NCI-H1092 (cell line): ENCODE measurements at regions not wholly inside any gene's neighbourhood (a gene's known extent, or its start where the extent isn't known, plus 50 kb on each side); places are given as distances from the start of the nearest gene placed in this dataset.
"Not testable (repeated sequence)": the region's sequence is repeated elsewhere in the genome, so short reads cannot be mapped to it uniquely, and the experiment has no call there.

Experiments used
- DNase-seq: peaks from one replicate; lab custom pipeline; 2025; lab: John Stamatoyannopoulos, UW

GRCh38 chr1:157368363-157368762, 184.0 kb downstream of the FCRL5 start:
- DNase-seq: no peak

- no peak for DNase-seq
Observed at GRCh38 chr1:157367870-157368269, 184.4 kb downstream of the FCRL5 start.

GRCh38 chr1:157367091-157367739, 185.1 kb downstream of the FCRL5 start:
- no peak for DNase-seq

- DNase-seq: no peak
Observed at GRCh38 chr1:157364612-157365011, 187.7 kb downstream of the FCRL5 start.

GRCh38 chr1:157363660-157364140, 188.6 kb downstream of the FCRL5 start:
- DNase-seq: no peak

DNA sequence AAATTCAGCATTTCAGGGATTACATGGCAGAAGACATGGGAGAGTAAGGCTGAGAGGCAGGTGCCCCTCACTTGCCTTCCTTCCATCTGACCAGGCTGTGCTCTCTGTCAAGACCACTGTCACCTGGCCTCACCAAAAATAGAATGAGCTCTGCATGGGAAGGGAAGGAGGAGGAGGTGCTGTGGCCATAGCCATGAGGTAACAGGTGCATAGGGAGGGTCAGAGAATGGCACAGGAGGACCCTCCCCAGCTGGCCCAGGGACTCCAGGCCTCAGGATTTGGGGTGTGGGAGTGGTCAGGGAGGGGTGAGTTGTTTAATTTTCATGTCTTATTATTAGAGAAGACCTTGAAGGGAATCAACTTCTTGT, 192.3 kb downstream of the FCRL5 start:
- no peak for DNase-seq

DNA sequence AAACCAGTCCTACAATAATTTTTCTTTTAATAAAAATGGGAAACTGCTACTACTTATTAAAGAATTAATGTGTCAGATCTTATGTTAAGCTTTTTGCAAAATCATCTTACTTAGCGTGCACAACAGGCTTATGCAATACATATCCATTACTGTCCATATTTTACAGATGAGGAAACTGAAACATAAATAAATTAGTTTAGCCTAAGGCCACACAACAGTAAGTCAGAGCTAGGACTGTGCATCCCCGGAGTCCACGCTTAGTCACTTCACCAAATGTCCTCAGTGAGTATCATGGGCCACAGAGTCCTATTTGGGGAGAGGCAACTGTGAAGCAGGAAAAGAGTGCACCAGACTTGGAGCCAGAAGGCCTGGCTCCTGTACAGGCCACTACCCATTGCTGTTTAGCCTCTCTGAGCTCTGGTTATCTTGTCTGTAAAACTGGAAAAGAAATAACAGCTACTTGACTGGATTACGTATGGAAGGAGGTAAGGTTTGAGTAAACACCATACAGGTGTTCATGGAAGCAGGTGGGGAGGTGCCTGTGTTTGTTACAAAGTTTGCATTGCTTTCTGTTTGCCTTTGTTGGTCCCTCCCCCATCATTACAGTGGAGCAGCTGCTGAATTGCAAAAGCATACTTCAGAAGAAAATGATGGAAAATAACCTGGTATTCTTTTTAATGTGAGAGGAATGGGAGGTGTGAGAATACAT, 192.8 kb downstream of the FCRL5 start:
- DNase-seq: peak; percentile 21

DNA sequence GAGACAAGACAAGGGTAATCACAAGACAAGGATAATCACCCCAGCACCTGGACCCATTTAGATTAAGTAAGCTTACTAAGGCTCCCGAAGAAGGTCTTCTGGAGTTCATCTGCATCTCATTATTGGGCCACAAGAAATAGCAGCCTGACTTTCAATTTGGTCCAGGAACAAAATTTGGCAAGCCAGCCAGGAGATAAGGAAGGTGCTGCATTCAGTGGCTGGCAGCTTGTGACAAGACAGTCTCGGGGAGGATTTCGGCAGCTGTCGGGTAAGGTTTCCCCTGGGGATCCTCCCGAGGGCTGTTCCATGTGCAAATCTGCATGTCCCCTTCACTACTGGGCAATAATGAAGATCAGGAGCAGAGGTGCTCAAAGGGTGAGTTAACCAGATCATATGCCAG, 195.2 kb downstream of the FCRL5 start:
- DNase-seq: no peak

GRCh38 chr1:157356601-157357000, 195.7 kb downstream of the FCRL5 start:
- DNase-seq: no peak

DNA sequence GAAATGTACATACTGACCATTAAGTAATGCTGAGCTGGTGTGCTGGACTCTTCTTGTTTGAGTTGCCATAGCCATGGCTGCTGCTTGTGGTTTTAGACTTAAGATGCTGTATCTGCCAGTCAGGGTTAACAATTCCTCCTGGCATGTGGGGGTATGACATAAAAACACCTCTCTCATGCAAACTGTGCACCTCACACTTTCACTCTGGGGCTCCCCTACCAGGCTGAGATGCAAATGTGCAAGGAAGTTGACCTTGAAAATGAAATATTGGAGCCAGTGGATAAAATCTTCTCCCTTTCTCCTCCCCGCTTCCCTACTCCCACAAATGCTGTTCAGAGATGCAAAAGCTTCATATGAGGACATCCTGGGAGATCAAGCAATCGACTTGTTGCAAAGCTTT, 198.8 kb downstream of the FCRL5 start:
- no peak for DNase-seq

- DNase-seq: no peak
Observed at GRCh38 chr1:157352817-157353408, 199.4 kb downstream of the FCRL5 start.

GRCh38 chr1:157352216-157352615, 200.1 kb downstream of the FCRL5 start:
- no peak for DNase-seq

GRCh38 chr1:157351800-157352199, 200.5 kb downstream of the FCRL5 start:
- not testable (repeated sequence) for DNase-seq

- DNase-seq: no peak
Observed at GRCh38 chr1:157348538-157349480, 203.5 kb downstream of the FCRL5 start.

DNA sequence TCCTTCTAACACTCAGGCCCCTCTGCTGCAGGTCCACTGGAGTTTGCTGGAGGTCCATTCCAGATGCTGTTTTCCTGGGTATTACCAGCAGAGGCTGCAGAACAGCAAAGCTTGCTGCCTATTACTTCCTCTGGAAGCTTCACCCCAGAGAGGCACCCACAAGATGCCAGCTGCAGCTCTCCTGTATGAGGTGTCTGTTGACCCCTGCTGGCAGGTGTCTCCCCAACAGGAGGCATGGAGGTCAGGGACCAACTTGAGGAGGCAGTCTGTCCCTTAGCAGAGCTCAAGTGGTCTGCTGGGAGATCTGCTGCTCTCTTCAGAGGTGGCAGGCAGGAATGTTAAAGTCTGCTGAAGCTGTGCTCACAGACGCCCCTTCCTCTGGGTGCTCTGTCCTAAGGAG, 204.8 kb downstream of the FCRL5 start:
- DNase-seq: no peak

GRCh38 chr1:157337785-157338184, 199.6 kb upstream of the ETV3 start:
- DNase-seq: not testable (repeated sequence)

DNA sequence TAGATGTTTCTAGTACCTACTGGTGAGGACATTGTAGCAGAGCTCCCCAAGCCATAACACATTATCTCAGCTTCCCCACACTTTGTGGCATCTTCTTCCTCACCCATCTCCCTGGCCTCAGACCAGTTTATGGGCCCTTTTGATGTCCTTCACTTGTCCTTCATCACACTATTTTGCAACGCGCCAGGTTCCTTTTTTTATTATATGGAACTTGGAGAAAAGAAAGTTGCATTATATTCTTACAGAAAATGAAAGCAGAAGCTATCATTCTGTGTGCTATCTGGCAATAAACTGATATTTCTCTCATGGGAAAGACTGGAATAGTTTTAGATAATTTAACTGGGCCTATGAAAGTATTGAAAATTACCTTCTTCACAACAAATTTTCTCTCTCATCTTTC, 196.9 kb upstream of the ETV3 start:
- no peak for DNase-seq

DNA sequence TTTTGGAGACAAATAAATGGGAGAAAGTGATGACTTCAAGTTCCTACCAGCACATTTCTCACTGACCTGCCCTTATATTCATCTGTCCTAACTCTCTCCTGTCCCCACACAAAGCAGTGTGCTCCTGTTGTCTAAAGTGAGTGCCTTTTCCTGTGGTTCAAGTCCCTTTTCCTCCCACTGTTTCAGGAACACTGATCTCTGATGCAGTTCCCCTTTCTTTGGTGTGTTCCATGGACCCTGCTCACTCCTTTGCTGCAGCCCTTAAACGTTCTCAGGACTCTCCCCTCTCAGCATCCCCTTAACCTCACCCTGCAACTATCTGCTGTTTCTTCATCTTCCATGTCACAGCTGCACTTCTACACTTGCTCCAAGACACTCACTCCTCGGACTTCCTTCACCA, 195.8 kb upstream of the ETV3 start:
- no peak for DNase-seq

DNA sequence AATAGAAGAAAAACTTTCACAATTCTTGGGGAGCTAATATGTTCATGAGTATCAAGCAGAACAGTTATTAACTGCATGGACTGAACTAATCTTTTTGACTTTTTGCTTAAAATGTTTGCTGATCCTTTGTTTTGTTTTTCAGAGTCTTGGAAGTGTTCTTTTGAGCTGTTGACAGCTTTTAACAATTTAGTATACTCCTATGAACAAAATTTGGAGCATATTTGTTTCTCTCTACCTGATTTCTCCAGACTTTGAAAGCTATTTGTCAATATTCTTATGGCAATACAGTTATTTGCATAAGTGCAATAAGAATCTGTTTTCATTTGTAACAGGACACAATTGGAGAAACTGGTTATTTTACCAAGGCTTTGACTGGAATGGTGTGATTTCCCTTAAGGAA, 192.0 kb upstream of the ETV3 start:
- not testable (repeated sequence) for DNase-seq

DNA sequence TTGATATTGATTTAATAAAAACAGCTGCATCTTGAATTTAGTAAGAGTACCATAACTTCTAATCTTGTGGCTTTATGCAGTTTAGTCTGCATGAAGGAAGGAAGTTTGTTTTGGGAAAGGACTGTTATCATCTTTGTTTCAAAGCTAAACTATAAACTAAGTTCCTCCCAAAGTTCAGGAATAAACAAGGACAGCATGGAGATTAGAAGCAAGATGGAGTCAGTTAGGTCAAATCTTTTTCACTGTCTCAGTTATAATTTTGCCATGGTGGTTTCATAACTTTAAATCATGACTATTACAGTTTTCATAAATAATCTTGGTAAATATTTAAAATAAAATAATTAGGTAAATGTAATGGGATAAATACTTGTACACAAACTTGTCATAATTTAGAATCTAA, 189.9 kb upstream of the ETV3 start:
- not testable (repeated sequence) for DNase-seq

GRCh38 chr1:157326173-157326859, 188.1 kb upstream of the ETV3 start:
- DNase-seq: no peak

DNA sequence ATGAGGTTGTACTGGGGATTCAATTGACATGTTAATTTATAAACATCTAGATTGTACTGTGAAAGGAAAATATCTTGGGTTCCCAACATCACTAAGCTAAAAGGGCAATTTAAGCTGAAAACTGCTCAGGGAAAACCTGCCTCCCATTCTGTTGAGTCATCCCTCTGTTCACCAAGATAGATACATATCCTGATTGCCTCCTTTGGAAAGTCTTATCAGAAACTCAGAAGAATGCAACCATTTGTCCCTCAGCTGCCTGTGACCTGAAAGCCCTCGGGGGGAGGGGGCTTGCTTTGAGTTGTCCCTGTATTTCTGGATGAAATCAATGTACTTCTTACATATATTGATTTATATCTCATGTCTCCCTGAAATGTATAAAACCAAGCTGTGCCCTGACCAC, 187.0 kb upstream of the ETV3 start:
- no peak for DNase-seq
